GM21717 (cell line): ENCODE measurements at regions not wholly inside any gene's neighbourhood (a gene's known extent, or its start where the extent isn't known, plus 50 kb on each side); places are given as distances from the start of the nearest gene placed in this dataset.

Experiments used
- ATAC-seq: cut with Tn5 transposase; IDR thresholded peaks from one replicate; pipeline ENCODE4 v1.9.1; 2021; ENCODE audit warnings: mild to moderate bottlenecking, moderate library complexity; ENCODE audit not compliant: unreplicated experiment

DNA sequence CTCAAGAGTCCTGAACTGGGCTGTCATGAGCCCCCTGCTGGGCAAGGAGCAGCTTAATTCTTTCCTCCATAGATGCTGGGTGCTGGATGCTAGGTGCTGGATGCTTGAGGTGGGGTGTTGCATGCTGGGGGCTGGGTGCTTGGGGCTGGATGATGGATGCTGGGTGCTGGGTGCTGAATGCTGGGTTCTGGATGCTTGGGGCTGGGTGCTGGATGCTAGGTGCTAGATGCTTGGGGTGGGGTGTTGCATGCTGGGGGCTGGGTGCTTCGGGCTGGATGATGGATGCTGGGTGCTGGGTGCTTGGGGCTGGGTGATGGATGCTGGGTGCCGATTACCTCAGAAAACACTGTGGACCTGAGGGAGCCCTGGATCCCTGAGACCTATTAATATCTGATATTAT, 837.7 kb downstream of the GALR1 start:
- ATAC-seq, result no peak

GRCh38 chr18:78090584-78090983, 840.9 kb downstream of the GALR1 start:
- ATAC-seq, result no peak

GRCh38 chr18:78092901-78093300, 843.3 kb downstream of the GALR1 start:
- ATAC-seq, result no peak

GRCh38 chr18:78099979-78100588, 850.4 kb downstream of the GALR1 start:
- ATAC-seq, result no peak

DNA sequence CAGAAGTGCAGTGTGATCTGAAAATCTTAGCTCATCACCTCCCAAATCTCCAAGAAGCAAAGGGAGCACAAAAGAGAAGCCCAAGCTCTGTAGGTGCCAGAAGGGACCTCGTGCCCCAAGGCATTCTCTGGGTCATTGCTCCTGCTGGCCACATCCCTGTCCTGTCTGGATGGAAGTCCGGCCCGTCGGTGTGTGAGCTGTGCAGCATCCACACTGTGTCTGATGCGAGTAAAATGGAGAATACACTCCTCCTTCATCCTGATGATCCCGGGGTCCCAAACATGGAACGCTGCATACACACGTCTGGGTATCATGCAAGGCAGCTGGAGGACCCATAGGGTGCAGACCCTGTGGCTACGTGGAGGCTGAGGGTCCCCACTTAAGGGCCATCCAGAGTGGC, 851.4 kb downstream of the GALR1 start:
- no peak for ATAC-seq

GRCh38 chr18:78102135-78102534, 852.5 kb downstream of the GALR1 start:
- no peak for ATAC-seq

GRCh38 chr18:78105611-78106010, 856.0 kb downstream of the GALR1 start:
- ATAC-seq, result no peak

DNA sequence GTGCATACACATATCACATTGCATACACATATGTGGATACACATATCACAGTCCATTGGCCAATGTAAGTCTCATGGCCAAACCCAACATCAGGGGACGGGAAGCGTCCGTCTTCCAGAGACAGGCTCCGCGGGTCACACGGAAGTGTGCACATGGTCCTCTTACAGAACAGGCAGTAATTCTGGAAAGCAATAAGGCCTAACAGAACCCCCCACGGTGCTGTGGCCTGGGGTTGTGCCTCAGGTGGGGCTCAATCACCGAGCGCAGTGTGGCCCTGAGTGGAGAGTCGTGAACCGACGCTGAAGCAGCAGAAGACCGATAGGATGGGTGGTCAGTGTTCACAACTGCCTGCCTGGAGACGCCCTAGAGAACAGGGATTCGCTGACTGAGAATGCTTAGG, 857.3 kb downstream of the GALR1 start:
- ATAC-seq, result no peak

DNA sequence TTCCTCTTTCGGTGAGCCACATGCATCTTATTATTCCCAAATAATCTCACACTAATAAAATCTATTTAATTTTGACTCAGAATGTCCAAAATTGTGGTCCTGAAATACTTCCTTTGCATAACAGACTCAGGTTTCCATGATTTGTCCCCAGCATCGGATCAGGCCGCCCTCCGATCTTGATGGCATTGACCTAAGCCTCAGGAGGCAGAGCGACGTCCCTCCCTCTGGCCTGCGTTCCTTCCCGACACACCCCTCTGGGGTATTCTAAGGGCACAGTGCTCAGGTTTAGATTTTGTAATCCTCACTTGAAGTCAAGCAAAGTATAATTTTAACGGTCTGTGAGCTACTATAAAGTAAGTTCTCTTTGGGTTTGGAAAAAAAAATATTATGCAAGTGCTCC, 857.7 kb downstream of the GALR1 start:
- ATAC-seq, result no peak

GRCh38 chr18:78108554-78108953, 858.9 kb downstream of the GALR1 start:
- no peak for ATAC-seq

GRCh38 chr18:78113136-78113939, 863.7 kb downstream of the GALR1 start:
- ATAC-seq, result no peak

DNA sequence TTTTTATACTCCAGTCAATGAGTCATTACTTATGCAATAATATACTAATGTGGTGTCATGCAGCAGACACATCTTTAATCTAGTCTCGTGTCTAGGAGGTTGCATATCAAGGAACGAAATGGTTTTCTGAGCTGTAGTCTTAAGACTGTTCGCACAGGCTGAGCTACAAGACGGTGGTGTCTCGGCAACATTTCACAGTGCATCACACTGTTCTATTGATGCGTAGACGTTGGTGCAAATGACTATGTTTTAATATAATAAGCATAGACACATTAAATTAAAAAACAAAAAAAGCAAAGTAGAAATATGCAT, 864.2 kb downstream of the GALR1 start:
- ATAC-seq, result no peak

GRCh38 chr18:78115896-78116561, 863.6 kb upstream of the SALL3 start:
- ATAC-seq, result no peak

GRCh38 chr18:78123144-78123909, 856.3 kb upstream of the SALL3 start:
- ATAC-seq, result no peak

DNA sequence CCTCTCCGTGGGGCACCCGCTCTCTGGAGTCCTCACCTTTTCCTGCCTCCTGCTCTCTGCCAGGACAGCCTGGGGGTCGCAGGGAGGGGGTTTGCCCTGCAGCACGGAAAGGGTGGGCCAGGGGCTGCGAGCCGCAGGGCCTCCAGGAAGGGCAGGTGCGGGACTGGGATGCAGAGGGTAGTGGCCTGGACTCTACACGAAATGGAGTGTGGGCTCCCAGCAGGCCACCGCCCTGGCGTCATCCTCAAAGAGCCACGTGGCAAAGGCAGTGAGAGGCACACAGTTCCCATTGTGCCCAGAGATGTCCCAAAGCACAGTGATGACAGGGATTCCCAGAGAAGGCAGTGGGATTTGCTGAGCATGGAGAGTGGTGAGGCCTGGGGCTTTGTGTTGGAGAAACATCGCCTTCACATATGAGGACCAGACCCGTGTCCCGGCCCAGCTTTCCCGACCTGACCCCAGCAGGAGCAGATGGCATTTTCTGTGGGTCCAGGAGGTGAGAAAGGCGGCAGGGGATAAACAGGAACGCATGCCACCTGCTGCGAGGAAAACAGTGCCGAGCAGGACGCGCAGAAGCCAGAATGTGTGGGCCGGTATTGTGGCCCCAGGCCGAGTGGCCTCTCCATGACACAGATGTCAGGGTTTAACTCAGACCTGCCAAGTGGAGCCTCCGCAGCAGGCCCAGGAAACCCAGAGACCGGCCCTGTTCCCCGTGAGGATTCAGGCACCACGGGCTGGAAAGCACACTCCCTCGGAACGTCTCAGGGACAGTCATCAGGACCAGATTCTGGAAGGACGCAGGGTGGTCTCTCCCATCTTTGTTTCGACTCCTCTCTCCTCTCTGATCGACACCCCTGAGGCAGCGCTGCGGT, 855.5 kb upstream of the SALL3 start:
- ATAC-seq, result no peak

- no peak for ATAC-seq
Measured at GRCh38 chr18:78125206-78125896, 854.3 kb upstream of the SALL3 start.

DNA sequence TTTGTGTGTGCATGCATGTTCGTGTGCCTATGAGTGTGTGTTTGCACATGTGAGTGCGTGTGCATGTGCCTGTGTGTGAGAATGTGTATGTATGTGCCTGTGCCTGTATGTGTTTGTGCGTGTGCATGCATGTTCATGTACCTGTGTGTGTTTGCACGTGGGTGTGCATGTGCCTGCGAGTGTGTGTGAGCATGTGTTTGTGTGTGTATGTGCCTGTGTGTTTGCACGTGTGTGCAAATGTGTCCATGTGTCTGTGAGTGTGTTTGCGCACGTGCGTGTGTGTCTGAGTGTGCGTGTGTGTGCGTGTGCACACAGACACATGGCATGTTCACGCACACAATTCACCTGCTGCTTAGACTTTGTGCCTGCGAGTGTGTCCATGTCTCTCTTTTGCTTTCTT, 853.5 kb upstream of the SALL3 start:
- no peak for ATAC-seq

DNA sequence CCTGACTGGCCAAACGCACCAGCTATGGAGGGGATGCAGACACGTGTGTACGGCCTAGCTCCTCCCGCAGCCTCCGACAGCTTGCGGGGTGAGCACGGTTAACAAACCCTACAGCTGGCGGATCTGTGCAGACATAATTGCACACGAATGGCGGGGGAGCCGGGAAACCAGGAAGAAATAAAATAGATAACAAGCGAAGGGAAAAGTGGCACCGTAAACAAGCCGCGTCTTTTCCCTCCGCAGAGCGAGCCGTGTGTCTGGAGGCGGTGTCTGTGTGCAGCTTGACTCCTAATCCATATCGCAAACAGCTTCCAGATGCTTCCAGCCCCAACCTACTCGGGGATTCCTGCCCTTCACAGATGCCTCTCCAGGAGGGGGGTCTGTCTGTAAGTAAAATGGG, 853.1 kb upstream of the SALL3 start:
- no peak for ATAC-seq

DNA sequence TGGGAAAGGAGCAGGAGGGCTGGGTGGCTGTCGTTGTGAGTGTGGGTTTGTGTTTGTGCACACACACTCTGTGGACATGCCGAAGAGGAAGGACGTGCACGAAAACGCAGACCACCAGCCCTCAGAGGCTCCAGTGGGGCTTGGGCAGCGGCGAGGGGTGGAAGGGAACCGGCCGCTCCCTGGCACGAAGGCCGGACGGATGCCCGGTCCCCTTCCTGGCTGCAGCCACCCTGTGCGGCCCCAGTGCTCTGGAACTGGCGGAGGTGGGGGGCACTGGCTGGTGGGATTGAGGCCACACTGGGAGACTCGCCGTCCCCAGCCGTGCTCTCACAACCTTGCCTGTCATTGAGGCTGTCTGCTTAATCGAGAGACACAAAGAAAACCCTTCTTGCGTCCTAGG, 852.6 kb upstream of the SALL3 start:
- no peak for ATAC-seq

GRCh38 chr18:78128004-78128403, 851.6 kb upstream of the SALL3 start:
- ATAC-seq, result no peak
